ENCODE measurements at regions not wholly inside any gene's neighbourhood (a gene's known extent, or its start where the extent isn't known, plus 50 kb on each side); places are given as distances from the start of the nearest gene placed in this dataset.
A peak's percentile ranks its signal among the peaks of the same experiment; 100 is the strongest.

- H3K4me3 ChIP-seq (ENCODE audit: low read depth, low read length) = peak overlapping the region; percentile 2
- in situ Hi-C loops (cut with HindIII; ENCODE audit: low sequenced_read_pairs) = no loop called here
- peak; percentile 87 for DNase-seq (ENCODE audit: low read depth, low spot score)
- TF ChIP-seq CTCF (IDR thresholded peaks at IDR 0.05; ENCODE audit: low read depth, low read length) = peak; percentile 97
Measured at GRCh38 chr6:27772261-27773001, 139.8 kb downstream of the OR2B2 start.

GRCh38 chr6:27771235-27771634 lies 141.0 kb downstream of the OR2B2 start:
- in situ Hi-C loops (cut with HindIII; ENCODE audit: low sequenced_read_pairs) = no loop called here
- no peak for DNase-seq (ENCODE audit: low read depth, low spot score)
- TF ChIP-seq CTCF (IDR thresholded peaks at IDR 0.05; ENCODE audit: low read depth, low read length) = no peak
- no peak overlapping the region for H3K4me3 ChIP-seq (ENCODE audit: low read depth, low read length)

- in situ Hi-C loops (cut with HindIII; ENCODE audit: low sequenced_read_pairs) = no loop called here
- TF ChIP-seq CTCF (IDR thresholded peaks at IDR 0.05; ENCODE audit: low read depth, low read length) = no peak
- H3K4me3 ChIP-seq (ENCODE audit: low read depth, low read length) = no peak overlapping the region
- DNase-seq (ENCODE audit: low read depth, low spot score) = no peak
Measured at GRCh38 chr6:27770724-27771123, 141.5 kb downstream of the OR2B2 start.

GRCh38 chr6:27768556-27768955 lies 143.6 kb downstream of the OR2B2 start:
- no peak overlapping the region for H3K4me3 ChIP-seq (ENCODE audit: low read depth, low read length)
- no peak for TF ChIP-seq CTCF (IDR thresholded peaks at IDR 0.05; ENCODE audit: low read depth, low read length)
- in situ Hi-C loops (cut with HindIII; ENCODE audit: low sequenced_read_pairs) = no loop called here
- DNase-seq (ENCODE audit: low read depth, low spot score) = no peak

- no peak overlapping the region for H3K4me3 ChIP-seq (ENCODE audit: low read depth, low read length)
- no peak for DNase-seq (ENCODE audit: low read depth, low spot score)
Measured at GRCh38 chr6:27767851-27768250, 144.3 kb downstream of the OR2B2 start.

GRCh38 chr6:27766405-27766804 lies 145.8 kb downstream of the OR2B2 start:
- H3K4me3 ChIP-seq (ENCODE audit: low read depth, low read length) = no peak overlapping the region
- in situ Hi-C loops (cut with HindIII; ENCODE audit: low sequenced_read_pairs) = no loop called here
- no peak for DNase-seq (ENCODE audit: low read depth, low spot score)
- no peak for TF ChIP-seq CTCF (IDR thresholded peaks at IDR 0.05; ENCODE audit: low read depth, low read length)

More at GRCh38 chr6:27767851-27768250, 144.3 kb downstream of the OR2B2 start:
- no peak for TF ChIP-seq CTCF (IDR thresholded peaks at IDR 0.05; ENCODE audit: low read depth, low read length)
- in situ Hi-C loops (cut with HindIII; ENCODE audit: low sequenced_read_pairs) = no loop called here
